ENCODE measurements at regions not wholly inside any gene's neighbourhood (a gene's known extent, or its start where the extent isn't known, plus 50 kb on each side); places are given as distances from the start of the nearest gene placed in this dataset.

DNA sequence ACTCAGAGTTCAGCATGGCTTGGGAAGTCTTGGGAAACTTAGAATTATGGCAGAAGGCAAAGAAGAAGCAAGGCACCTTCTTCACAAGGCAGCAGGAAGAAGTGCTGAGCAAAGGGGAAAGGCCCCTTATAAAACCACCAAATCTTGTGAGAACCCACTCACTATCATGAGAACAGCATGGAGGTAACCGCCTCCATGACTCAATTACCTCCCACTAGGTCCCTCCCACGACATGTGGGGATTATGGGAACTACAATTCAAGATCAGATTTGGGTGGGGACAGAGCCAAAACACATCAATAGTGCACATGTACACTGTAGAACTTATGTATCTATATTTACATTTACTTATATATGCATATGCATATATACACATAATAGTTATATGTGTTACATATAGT lies 565.3 kb upstream of the NR2F2 start:
- TF ChIP-seq, protein P1, sequence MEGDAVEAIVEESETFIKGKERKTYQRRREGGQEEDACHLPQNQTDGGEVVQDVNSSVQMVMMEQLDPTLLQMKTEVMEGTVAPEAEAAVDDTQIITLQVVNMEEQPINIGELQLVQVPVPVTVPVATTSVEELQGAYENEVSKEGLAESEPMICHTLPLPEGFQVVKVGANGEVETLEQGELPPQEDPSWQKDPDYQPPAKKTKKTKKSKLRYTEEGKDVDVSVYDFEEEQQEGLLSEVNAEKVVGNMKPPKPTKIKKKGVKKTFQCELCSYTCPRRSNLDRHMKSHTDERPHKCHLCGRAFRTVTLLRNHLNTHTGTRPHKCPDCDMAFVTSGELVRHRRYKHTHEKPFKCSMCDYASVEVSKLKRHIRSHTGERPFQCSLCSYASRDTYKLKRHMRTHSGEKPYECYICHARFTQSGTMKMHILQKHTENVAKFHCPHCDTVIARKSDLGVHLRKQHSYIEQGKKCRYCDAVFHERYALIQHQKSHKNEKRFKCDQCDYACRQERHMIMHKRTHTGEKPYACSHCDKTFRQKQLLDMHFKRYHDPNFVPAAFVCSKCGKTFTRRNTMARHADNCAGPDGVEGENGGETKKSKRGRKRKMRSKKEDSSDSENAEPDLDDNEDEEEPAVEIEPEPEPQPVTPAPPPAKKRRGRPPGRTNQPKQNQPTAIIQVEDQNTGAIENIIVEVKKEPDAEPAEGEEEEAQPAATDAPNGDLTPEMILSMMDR (conservative IDR thresholded peaks at IDR 0.05 in 1 of 2, IDR thresholded peaks at IDR 0.05 in 1 of 2; ENCODE audit: extremely low read depth in 1 of 2, insufficient read depth in 1 of 2, low read depth in 1 of 2, low read length in 2 of 2): no peak
- TF ChIP-seq EZH2 (IDR thresholded peaks at IDR 0.05; ENCODE audit: borderline replicate concordance, low read length): no peak
